ENCODE measurements at regions not wholly inside any gene's neighbourhood (a gene's known extent, or its start where the extent isn't known, plus 50 kb on each side); places are given as distances from the start of the nearest gene placed in this dataset.
A peak's percentile ranks its signal among the peaks of the same experiment; 100 is the strongest.

GRCh38 chrX:43525901-43526610 lies 130.0 kb upstream of the MAOA start:
- H3K27ac Mint-ChIP-seq: no peak overlapping the region
- H3K36me3 Mint-ChIP-seq: peaks cover 2% of the 10 kb centered on the region
- H3K9me3 Mint-ChIP-seq: peaks cover 0 to 2% (median 0%) of the 10 kb centered on the region in 3 donors
- peaks cover 6% of the 10 kb centered on the region for H3K27me3 Mint-ChIP-seq
- H3K4me1 Mint-ChIP-seq: peaks cover 0 to 2% (median 0%) of the 10 kb centered on the region in 3 donors
- no peak overlapping the region for H3K4me3 Mint-ChIP-seq

DNA sequence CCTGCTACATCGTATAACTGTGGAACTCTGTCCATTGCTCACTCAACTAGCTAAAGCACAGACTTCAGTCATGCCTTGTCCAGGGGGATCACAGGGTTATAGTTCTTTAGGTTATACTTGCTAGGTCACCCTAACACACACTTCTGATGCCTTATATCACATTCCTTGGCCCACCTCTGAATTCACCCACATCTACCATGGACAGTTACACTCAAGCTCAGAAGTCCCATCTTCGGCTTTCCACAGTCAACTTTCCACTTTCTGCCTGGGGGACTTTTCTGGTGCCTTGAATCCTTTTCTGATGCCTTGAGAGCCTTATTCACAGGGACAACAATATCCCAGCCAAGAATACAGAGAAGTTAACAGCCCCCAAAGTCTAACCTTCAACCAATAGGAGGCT lies 129.2 kb upstream of the MAOA start:
- Mint-ChIP-seq H3K4me1 (peaks cover 0 to 2% (median 0%) of the 10 kb centered on the region in 3 donors), H3K9me3 (peaks cover 0 to 5% (median 0%) of the 10 kb centered on the region in 3 donors), H3K27me3 (peaks cover 6% of the 10 kb centered on the region), H3K36me3 (peaks cover 2% of the 10 kb centered on the region), H3K4me3 (no peak overlapping the region), H3K27ac (no peak overlapping the region)

DNA sequence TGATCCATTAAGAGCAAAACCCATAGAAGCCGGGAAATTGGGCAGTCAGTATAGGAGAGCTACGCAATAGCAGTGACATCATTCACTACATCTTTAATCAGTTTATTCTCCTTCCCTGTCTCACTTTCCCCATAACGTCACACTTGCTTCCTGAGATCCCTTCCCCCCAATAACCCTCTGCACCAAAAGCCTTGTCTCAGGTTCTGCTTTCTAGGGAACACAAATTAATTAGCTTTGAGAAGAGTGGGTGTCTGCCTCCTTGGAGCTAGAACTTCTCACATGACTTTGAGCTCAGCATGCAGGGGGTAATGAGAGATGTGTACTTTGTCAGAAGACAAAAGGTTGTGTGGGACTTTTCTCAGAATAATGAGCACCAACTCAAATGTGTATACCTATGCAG lies 128.3 kb upstream of the MAOA start:
- no peak overlapping the region for H3K27ac Mint-ChIP-seq
- peaks cover 2% of the 10 kb centered on the region for H3K36me3 Mint-ChIP-seq
- H3K4me1 Mint-ChIP-seq: peaks cover 0 to 2% (median 1%) of the 10 kb centered on the region in 3 donors
- no peak overlapping the region for H3K4me3 Mint-ChIP-seq
- peaks cover 0 to 5% (median 0%) of the 10 kb centered on the region in 3 donors for H3K9me3 Mint-ChIP-seq
- peaks cover 6% of the 10 kb centered on the region for H3K27me3 Mint-ChIP-seq

- Mint-ChIP-seq H3K4me3 (no peak overlapping the region), H3K36me3 (peaks cover 2% of the 10 kb centered on the region), H3K4me1 (peaks cover 0 to 2% (median 1%) of the 10 kb centered on the region in 3 donors), H3K27ac (no peak overlapping the region), H3K9me3 (peaks cover 0 to 8% (median 8%) of the 10 kb centered on the region in 3 donors), H3K27me3 (peaks cover 6% of the 10 kb centered on the region)
These were observed 125.3 kb upstream of the MAOA start for GRCh38 chrX:43530837-43531236.

DNA sequence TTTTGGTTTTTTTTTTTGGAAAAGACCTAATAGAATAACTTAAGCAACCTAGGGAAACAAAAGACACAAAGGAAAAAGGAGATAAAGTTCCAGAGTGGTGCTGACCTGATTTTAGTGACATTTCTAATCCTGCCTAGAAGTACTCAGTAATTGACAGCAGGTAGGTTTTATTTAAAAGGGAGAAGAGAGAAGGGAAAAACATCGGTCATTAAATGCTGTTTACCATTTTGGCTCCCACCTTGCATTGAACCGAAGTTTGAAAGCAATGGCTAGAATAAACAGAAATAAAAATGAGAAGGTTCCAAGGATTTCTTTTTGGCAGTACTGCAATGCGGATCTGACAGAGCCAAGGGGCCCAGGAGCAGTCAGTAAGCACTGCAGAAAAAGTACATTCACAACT lies 115.8 kb upstream of the MAOA start:
- no peaks in the 10 kb centered on the region for H3K27me3 Mint-ChIP-seq
- H3K27ac Mint-ChIP-seq: no peak overlapping the region
- no peaks in the 10 kb centered on the region for H3K36me3 Mint-ChIP-seq
- peaks cover 0 to 3% (median 0%) of the 10 kb centered on the region in 3 donors for H3K4me1 Mint-ChIP-seq
- H3K9me3 Mint-ChIP-seq: peaks cover 0 to under 1% (median 0%) of the 10 kb centered on the region in 3 donors
- H3K4me3 Mint-ChIP-seq: no peak overlapping the region

DNA sequence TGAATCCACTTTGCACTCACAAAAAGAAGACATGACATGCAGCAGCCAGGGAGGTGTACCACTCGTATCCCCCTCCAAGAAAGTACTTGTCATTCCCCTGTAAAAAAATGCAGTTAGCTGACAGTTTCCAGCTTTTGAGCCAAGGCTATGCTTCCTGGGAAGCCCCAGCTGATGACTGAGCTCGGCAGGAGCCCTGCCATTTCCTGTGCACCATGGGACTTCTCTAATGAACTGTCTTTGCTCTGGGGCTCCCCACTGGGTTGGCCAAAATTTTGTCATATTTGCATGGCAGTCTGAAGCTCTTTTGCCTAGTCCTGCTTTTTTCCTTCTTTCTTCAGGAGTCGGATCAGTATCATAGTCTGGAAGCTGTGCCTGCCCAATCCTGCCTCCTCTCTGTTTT lies 104.5 kb upstream of the MAOA start:
- no peak overlapping the region for H3K4me3 Mint-ChIP-seq
- H3K27ac Mint-ChIP-seq: no peak overlapping the region
- no peaks in the 10 kb centered on the region for H3K36me3 Mint-ChIP-seq
- H3K4me1 Mint-ChIP-seq: peaks cover 0 to 5% (median 1%) of the 10 kb centered on the region in 3 donors
- peaks cover 3% of the 10 kb centered on the region for H3K27me3 Mint-ChIP-seq
- no peaks in the 10 kb centered on the region for H3K9me3 Mint-ChIP-seq

DNA sequence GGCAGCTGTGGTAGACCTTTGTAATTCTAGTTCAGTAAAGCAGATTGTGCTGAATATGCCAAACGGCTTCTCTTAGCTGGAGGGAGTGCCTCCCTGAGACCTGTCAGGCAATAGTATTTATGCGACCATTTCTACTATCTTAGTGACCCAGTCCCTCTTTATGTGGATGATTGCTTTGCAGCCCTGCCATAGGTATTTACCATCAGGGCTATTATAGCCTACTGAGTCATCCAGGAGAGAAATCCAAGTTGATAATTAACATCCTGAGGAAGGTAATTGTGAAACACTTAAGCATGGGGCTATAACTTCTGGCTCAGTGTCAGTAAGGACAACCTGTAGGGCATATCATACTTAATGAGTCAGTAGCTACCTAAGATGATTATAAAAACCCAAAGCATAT lies 103.9 kb upstream of the MAOA start:
- Mint-ChIP-seq H3K9me3 (no peaks in the 10 kb centered on the region), H3K36me3 (no peaks in the 10 kb centered on the region), H3K27ac (no peak overlapping the region), H3K4me3 (no peak overlapping the region), H3K4me1 (peaks cover 4 to 6% (median 5%) of the 10 kb centered on the region in 3 donors), H3K27me3 (peaks cover 3% of the 10 kb centered on the region)

DNA sequence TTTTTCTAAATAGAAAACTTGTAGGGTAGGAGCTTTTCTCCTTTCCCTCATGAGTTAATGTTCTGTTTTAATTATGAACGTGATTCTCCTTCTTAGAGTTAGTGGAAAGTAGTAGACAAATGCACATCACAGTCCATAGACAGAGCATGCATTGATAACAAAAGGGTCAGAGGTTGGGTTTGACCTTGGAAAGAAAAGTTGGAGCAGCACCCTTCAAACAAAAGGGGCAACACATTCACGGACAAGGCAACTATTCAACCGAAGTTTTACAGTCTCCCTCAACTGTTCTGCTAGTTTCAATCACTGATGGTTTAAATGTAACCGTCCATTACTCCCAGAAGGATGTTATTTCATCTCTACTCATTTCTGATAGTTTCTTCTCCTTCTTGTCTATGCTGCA lies 103.4 kb upstream of the MAOA start:
- peaks cover 3% of the 10 kb centered on the region for H3K27me3 Mint-ChIP-seq
- no peaks in the 10 kb centered on the region for H3K9me3 Mint-ChIP-seq
- peaks cover 5 to 8% (median 6%) of the 10 kb centered on the region in 3 donors for H3K4me1 Mint-ChIP-seq
- no peak overlapping the region for H3K4me3 Mint-ChIP-seq
- no peaks in the 10 kb centered on the region for H3K36me3 Mint-ChIP-seq
- no peak overlapping the region for H3K27ac Mint-ChIP-seq

DNA sequence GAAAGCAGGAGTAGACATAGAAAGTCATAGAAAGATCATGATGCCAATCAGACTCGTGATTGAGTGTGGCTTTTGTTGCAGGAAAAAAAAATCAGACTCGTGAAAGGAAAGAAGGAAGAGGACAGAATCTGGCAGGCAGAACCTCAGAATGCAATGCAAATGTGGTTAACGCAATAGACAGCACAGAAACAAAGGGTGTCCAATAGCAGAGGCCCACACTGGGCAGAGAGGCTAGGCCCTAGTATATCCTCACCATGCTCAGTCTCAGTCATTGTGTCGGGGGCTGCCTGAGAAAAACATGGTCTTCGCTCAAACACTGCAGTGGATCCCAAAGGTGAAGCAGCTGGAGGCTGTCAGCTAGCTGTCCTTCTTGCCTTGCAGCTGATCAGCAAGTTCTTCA lies 102.8 kb upstream of the MAOA start:
- no peak overlapping the region for H3K27ac Mint-ChIP-seq
- no peak overlapping the region for H3K4me3 Mint-ChIP-seq
- peaks cover 3% of the 10 kb centered on the region for H3K27me3 Mint-ChIP-seq
- H3K36me3 Mint-ChIP-seq: no peaks in the 10 kb centered on the region
- H3K4me1 Mint-ChIP-seq: peaks cover 8 to 11% (median 10%) of the 10 kb centered on the region in 3 donors
- H3K9me3 Mint-ChIP-seq: no peaks in the 10 kb centered on the region

GRCh38 chrX:43556207-43556606 lies 99.9 kb upstream of the MAOA start:
- Mint-ChIP-seq H3K4me3 (no peak overlapping the region), H3K4me1 (peaks cover 8 to 12% (median 10%) of the 10 kb centered on the region in 3 donors), H3K36me3 (no peaks in the 10 kb centered on the region), H3K27me3 (peaks cover 3% of the 10 kb centered on the region), H3K27ac (no peak overlapping the region), H3K9me3 (no peaks in the 10 kb centered on the region)

- Mint-ChIP-seq H3K27ac (no peak overlapping the region), H3K9me3 (no peaks in the 10 kb centered on the region), H3K4me3 (peak overlapping the region in 1 of 4 donors; percentile 69), H3K27me3 (peaks cover 5% of the 10 kb centered on the region), H3K36me3 (no peaks in the 10 kb centered on the region), H3K4me1 (peaks cover 8 to 12% (median 10%) of the 10 kb centered on the region in 3 donors)
These were observed 98.3 kb upstream of the MAOA start for GRCh38 chrX:43557792-43558191.

GRCh38 chrX:43559644-43560043 lies 96.5 kb upstream of the MAOA start:
- H3K9me3 Mint-ChIP-seq: no peaks in the 10 kb centered on the region
- H3K4me3 Mint-ChIP-seq: no peak overlapping the region
- peaks cover 7 to 10% (median 8%) of the 10 kb centered on the region in 3 donors for H3K4me1 Mint-ChIP-seq
- H3K27me3 Mint-ChIP-seq: peaks cover 5% of the 10 kb centered on the region
- H3K27ac Mint-ChIP-seq: no peak overlapping the region
- no peaks in the 10 kb centered on the region for H3K36me3 Mint-ChIP-seq

DNA sequence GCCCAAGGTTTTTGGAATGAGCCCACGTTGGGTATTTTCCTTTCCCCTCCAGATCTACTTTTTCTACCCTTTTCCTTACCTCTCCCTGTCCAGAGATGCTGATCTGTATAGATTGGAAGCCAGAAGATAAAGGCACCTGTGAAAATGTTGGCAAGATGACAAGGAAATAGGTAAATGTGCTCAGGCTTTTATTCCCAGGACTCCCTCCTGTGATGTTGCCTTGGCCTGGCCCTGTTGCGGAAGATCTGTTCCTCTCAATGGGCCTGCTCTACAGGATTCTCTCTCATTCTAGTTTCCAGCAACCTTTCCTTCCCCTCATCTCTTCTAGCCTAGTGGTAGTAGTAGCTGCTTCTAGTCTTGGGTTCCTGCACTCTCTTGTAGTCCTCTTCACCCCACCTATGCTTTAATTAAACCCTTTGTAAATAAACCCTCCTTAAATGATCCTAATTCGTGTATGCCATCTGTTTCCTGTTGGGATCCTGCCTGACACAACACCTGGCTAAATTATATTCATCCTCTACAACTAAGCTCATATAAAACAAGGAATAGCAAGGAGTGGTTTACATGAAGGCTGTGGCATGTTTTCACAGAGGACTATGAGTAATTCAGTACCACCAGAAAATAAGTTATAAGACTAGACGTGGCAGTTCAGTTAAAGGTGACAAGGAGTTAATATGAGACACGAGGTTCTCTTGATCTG lies 95.7 kb upstream of the MAOA start:
- peaks cover 7 to 10% (median 8%) of the 10 kb centered on the region in 3 donors for H3K4me1 Mint-ChIP-seq
- peaks cover 5% of the 10 kb centered on the region for H3K27me3 Mint-ChIP-seq
- H3K36me3 Mint-ChIP-seq: no peaks in the 10 kb centered on the region
- no peak overlapping the region for H3K4me3 Mint-ChIP-seq
- no peaks in the 10 kb centered on the region for H3K9me3 Mint-ChIP-seq
- no peak overlapping the region for H3K27ac Mint-ChIP-seq

- H3K4me1 Mint-ChIP-seq: peaks cover 2 to 7% (median 5%) of the 10 kb centered on the region in 3 donors
- H3K27ac Mint-ChIP-seq: no peak overlapping the region
- H3K36me3 Mint-ChIP-seq: no peaks in the 10 kb centered on the region
- no peak overlapping the region for H3K4me3 Mint-ChIP-seq
- peaks cover 5% of the 10 kb centered on the region for H3K27me3 Mint-ChIP-seq
- H3K9me3 Mint-ChIP-seq: no peaks in the 10 kb centered on the region
These were observed 93.7 kb upstream of the MAOA start for GRCh38 chrX:43562372-43562771.

DNA sequence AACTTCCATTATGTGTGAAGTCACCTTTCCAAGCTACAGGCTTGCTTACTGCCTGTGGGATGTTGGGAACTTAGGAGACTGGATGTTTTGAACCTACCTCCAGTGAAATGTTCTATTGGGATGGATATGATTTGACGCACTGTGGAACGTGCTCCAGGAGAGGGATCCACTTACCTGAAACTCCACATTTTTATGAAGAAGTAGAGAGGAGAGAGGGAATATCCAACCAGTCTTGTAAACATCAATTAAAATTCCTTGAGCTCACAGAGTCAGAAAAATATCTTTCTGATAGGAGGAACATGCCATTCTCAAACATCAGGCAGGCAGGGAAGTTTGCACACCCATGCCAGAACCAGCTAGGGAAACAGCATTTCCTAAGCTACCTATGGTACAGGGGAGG lies 91.1 kb upstream of the MAOA start:
- Mint-ChIP-seq H3K4me1 (no peaks in the 10 kb centered on the region), H3K4me3 (no peak overlapping the region), H3K36me3 (no peaks in the 10 kb centered on the region), H3K27me3 (peaks cover 6% of the 10 kb centered on the region), H3K9me3 (no peaks in the 10 kb centered on the region), H3K27ac (no peak overlapping the region)

- no peak overlapping the region for H3K27ac Mint-ChIP-seq
- peaks cover 6% of the 10 kb centered on the region for H3K27me3 Mint-ChIP-seq
- H3K9me3 Mint-ChIP-seq: no peaks in the 10 kb centered on the region
- H3K4me3 Mint-ChIP-seq: no peak overlapping the region
- H3K36me3 Mint-ChIP-seq: no peaks in the 10 kb centered on the region
- H3K4me1 Mint-ChIP-seq: no peaks in the 10 kb centered on the region
These were observed 89.9 kb upstream of the MAOA start for GRCh38 chrX:43566170-43566569.

Measured in IgD-negative memory B cell (primary cell).